ENCODE measurements at regions not wholly inside any gene's neighbourhood (a gene's known extent, or its start where the extent isn't known, plus 50 kb on each side); places are given as distances from the start of the nearest gene placed in this dataset.
A peak's percentile ranks its signal among the peaks of the same experiment; 100 is the strongest.

- DNase-seq = no peak
These were observed 58.4 kb downstream of the SLC25A47 start for GRCh38 chr14:100381395-100382105.

DNA sequence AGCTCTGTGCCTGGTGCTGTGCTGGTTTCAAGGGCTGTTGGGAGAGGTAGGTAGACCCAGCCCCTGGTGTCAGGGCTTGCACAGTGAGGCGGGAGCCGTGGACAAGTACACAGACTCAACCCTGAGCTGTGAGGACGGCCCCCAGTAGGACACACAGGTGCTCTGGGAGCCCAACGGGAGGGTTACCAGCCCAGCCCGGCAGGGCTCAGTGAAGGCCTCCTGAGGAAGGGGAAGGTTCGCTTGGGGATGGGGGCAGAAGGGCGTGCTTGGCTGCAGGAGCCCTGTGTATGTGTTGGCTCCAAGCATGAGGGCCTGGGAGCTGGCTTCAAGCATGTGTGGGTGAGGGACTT is 58.9 kb downstream of the SLC25A47 start:
- DNase-seq = no peak

GRCh38 chr14:100383727-100384158 is 60.6 kb downstream of the SLC25A47 start:
- DNase-seq = peak; percentile 22 to 73 (median 48)

GRCh38 chr14:100384277-100384676 is 61.1 kb downstream of the SLC25A47 start:
- DNase-seq = no peak

DNA sequence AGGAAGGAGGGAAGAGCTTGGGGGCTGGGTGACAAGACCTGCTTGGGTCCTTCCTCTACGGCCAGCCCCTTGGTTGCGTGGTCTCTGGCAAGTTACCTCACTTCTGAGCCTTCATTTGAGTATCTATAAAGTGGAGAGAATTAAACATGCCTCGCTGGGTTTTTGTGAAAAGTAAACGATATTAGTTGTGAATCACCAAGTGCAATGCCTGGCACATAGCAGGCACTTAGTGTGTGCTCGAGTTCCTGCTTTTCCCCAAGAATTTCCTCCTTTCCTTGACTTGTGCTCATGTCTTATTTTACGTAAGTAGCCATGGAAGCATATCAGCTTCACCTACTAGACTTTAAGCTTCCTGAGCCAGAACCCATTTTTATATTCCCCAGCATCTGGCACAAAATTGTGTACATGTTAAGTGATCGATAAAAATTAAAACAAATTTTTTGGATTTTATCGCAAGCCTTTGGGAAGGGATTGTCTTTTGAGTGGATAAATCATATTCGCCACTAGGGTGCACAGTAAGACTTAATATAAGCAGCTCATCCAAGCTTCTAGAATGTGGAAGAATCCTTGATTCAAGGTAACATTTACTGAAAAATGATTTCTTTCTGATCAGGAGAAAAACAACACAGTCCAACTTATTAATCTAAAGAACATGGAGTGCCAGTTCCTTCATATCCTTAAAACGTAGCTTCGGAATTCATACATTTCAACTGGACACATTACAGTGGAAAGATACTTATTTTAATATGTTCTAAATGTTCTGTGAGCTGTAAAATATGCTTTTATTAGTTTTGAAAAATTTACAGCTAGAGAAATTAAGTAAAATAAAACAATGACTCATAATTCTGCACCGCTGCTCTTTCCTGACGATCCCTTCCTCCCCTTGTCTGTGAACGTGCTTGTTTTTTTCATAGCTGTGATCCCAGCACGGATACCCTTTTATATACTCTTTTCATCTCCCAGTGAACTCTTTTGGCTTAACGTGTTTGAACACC is 62.0 kb downstream of the SLC25A47 start:
- no peak for DNase-seq

- no peak for DNase-seq
These were observed 63.0 kb downstream of the SLC25A47 start for GRCh38 chr14:100386121-100386520.

- no peak for DNase-seq
These were observed 63.7 kb downstream of the SLC25A47 start for GRCh38 chr14:100386846-100387245.

GRCh38 chr14:100387450-100387849 is 64.3 kb downstream of the SLC25A47 start:
- DNase-seq = no peak

DNA sequence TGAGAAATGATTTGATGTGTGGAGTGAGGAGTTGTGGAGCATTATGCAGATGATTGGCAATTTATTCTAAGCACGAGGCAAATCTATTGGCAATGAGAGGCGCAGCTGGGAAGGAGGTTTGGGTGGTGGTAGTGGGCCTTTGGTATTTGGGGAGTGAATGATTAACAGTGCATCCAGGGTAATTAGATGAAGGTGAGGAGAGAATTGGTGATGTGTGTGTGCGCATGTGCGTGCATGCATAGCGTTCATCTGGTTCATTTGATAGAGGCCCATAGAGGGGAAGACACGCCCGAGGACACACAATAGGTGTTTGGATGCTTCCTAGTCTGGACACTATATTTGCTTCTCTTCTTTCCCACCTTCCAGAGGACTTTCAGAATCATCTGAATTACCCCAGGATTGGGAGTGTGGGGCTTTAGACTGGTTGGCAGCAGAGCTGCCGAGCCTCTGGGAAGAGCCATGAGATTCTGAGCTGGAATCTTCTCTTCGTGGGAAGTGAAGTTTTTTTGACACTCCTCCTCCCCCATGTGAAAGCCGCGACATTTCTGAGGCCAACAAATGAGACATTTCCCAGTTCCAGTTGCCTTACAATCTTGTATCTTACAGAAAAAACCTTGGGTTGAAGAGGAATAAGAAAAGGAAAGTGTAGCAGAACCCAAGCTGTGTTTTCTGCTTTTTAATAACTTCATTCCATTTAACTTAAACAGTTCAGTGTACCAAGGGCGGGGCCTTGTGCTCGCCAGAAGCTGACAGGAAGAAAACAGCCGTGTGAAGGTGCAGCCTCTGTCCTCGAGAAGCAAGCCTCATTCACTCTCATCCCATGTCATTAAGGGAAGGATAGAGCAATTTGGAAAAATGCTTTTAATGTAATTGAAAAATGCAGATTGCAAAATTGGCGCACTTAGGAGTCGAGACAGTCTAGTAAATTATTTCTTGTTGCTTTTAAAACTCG is 65.2 kb downstream of the SLC25A47 start:
- no peak for DNase-seq

- no peak for DNase-seq
These were observed 66.5 kb downstream of the SLC25A47 start for GRCh38 chr14:100389497-100390104.

GRCh38 chr14:100391173-100391572 is 68.0 kb downstream of the SLC25A47 start:
- no peak for DNase-seq

- DNase-seq = no peak
These were observed 68.6 kb downstream of the SLC25A47 start for GRCh38 chr14:100391724-100392123.

- DNase-seq = no peak
These were observed 69.2 kb downstream of the SLC25A47 start for GRCh38 chr14:100392356-100392755.

DNA sequence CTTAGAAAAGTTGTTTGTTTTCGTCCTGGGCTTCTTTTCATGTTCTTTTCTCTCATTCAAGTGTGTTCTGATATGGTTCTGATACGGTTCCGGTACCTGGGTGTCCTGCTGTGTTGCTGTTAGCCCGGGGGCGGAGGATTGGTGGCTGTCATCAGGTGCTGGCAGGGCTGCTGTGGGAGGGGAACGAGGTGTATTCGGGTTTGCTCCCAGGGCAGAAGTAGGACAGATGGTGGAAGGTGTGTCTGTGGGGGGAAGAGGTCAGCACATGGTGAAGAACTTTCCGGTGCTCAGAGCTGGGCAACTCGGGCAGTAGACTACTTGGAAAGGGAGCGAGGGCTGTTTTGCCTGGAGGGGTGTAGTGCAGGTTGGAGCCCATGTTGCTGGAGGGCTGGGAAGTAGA is 70.2 kb downstream of the SLC25A47 start:
- no peak for DNase-seq

DNA sequence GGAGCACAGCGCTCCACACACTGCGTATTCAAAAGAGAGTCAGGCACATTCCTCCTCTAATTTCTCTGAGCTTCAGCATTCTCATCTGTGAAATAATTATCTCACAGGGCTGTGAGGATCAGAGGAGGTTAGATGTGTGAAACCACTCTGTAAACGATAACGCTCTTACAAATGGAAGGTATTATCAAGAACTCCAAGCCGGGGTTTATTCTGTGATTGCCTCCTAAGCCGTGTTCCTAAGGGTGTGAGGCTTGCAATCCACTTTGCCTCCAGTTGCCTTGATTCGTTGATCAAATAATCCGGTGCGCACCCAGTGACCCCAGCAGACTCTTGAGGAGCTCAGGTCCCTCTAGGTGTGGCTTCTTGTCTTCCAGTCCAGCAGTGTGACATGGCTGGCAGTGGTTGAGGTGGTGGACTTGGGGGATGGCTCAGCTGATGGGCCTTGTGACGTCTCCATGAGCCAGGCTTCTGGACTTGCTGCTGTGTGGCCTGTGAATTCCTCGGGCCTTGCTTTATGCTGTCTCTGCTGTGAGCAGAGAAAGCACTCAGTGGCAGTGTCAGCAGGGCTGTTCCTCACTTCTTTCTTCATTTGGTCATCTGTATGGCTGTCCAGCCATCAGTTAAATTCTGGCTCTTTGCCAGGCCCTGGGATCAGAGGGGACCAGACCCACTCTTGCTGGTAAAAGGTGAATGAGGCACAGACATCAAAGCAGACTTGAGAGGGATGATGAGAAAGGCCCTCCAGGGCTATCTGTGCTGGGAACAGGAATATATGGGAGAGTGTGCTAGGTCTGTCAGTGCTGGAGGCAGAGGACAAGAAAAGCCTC is 71.0 kb downstream of the SLC25A47 start:
- no peak for DNase-seq

DNA sequence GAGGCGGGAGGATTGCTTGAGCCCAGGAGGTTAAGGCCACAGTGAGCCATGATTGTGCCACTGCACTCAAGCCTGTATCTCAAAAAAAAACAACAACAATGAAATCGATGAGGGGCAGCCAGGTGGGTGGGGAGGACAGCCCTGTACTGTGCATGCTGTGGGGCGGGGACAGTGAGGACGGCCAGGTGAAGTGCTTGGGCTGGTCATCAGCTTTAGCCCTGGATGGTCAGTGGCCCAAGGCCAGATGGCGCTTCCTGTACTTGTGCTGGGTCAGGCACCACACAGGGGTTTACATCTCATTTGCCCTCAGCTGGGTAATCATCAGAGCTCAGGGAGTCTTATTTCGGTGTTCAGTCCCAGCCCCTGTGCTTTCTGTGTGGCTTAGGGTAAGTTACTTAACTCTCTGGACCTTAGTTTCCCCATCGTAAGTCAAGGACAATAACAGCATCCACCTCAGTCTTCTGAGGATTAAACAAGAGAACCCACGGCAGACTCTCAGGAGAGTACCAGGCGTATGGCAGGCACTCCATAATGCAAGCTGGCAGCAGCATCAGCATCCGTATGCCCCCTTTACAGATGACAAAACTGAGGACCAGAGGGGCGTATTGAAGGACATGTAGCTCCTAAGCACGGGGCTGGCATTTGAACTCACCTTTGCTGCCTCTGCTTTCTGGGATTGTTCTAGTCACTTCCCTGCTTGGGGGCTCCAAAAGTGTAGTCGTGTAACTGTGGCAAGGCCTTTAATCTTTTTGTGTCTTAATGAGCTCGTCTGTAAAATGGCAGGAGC is 71.9 kb downstream of the SLC25A47 start:
- DNase-seq = no peak

DNA sequence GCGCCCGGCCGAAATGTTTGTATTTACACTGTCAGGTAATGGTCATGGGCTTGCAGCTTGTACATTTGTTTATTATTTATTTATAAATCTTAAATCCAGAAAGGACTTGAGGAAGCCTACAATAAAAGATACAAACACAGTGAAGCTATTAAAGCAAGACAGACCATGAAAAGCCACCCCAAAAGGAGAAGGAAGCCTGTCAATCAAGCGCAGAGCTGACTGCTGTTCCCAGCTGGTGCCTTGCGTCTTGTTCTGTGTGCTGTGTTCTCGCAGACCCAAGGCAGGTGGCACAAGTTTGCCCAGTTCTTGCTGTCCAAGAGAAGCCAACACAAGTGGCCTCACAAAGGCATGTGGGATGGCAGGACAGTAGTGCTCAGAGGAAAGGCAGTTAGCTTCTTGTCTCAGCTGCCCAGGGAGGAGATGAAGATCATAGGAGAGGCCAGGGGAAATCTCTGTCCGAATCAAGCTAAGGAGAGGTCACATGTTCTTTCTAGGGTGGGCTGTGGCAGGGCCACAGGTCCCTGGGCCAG is 73.2 kb downstream of the SLC25A47 start:
- DNase-seq = no peak

DNA sequence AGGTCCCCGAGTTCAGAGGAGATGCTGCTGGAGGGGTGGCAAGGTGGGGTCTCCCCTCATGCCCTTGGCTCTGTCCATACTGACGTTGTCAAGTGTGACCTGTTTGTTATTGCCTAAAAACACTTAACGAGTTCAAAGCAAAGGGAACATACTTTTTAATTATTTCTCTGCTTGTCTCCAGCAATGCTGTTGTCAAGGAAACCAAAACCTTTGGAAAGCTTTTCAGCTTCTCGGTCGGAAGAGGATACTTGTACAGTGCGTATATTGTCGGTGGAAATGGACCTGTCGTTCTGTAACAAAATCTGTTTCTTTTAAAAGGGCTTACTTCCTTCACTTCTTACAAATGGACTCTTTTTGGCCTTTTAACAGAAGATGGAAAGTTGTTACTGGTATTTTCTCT is 73.9 kb downstream of the SLC25A47 start:
- no peak for DNase-seq

DNA sequence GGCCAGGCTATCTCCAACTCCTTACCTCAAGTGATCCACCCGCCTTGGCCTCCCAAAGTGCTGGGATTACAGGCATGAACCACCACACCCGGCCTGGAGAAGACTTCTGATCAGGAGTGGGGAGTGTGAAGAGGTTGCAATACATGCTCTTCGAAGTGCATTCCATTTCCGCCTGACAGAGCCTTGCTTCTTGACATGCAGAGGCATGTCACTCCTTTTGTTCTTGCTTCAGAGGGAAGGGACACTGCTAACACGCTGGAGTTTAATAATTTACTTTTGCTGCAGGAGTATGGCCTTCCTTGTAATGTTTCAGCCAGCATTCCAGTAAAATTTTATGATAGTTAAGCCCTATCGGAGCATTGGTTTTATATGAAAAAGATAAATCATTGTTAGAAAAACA is 74.9 kb downstream of the SLC25A47 start:
- DNase-seq = no peak

All from stimulated activated naive CD4-positive, alpha-beta T cell (primary cell).